ENCODE measurements at regions not wholly inside any gene's neighbourhood (a gene's known extent, or its start where the extent isn't known, plus 50 kb on each side); places are given as distances from the start of the nearest gene placed in this dataset.
"Not testable (repeated sequence)": the region's sequence is repeated elsewhere in the genome, so short reads cannot be mapped to it uniquely, and the experiment has no call there.

- no peak overlapping the region for H3K27ac ChIP-seq (ENCODE audit: low read depth, low read length)
- H3K9ac ChIP-seq (ENCODE audit: low read depth in 1 of 3, low read length in 3 of 3): no peak overlapping the region
Observed at GRCh38 chr12:75660805-75661404, 149.5 kb upstream of the KRR1 start.

GRCh38 chr12:75660107-75660530, 148.7 kb upstream of the KRR1 start:
- H3K36me3 ChIP-seq (ENCODE audit: control insufficient read depth in 3 of 3, insufficient read depth in 3 of 3, low read length in 3 of 3): no peaks in the 10 kb centered on the region
- H3K4me1 ChIP-seq (ENCODE audit: control insufficient read depth in 3 of 3, insufficient read depth in 3 of 3, low read length in 3 of 3): no peaks in the 10 kb centered on the region
- no peak overlapping the region for H3K27ac ChIP-seq (ENCODE audit: low read depth, low read length)
- no peak overlapping the region for H3K9ac ChIP-seq (ENCODE audit: low read depth in 1 of 3, low read length in 3 of 3)
- no peak overlapping the region for H3K4me3 ChIP-seq (ENCODE audit: low read length in 3 of 3)
- H3K27me3 ChIP-seq (ENCODE audit: control insufficient read depth in 3 of 3, insufficient read depth in 3 of 3, low read length in 3 of 3): no peaks in the 10 kb centered on the region
- H3K9me3 ChIP-seq (ENCODE audit: control insufficient read depth in 3 of 3, low read length in 3 of 3): no peaks in the 10 kb centered on the region

More at GRCh38 chr12:75660805-75661404, 149.5 kb upstream of the KRR1 start:
- Histone ChIP-seq H3K4me1 (ENCODE audit: control insufficient read depth in 3 of 3, insufficient read depth in 3 of 3, low read length in 3 of 3) (no peaks in the 10 kb centered on the region), H3K27me3 (ENCODE audit: control insufficient read depth in 3 of 3, insufficient read depth in 3 of 3, low read length in 3 of 3) (no peaks in the 10 kb centered on the region), H3K4me3 (ENCODE audit: low read length in 3 of 3) (no peak overlapping the region), H3K9me3 (ENCODE audit: control insufficient read depth in 3 of 3, low read length in 3 of 3) (no peaks in the 10 kb centered on the region), H3K36me3 (ENCODE audit: control insufficient read depth in 3 of 3, insufficient read depth in 3 of 3, low read length in 3 of 3) (no peaks in the 10 kb centered on the region)

- no peak overlapping the region for H3K9ac ChIP-seq (ENCODE audit: low read depth in 1 of 3, low read length in 3 of 3)
- no peaks in the 10 kb centered on the region for H3K4me1 ChIP-seq (ENCODE audit: control insufficient read depth in 3 of 3, insufficient read depth in 3 of 3, low read length in 3 of 3)
Observed at GRCh38 chr12:75658901-75659823, 147.8 kb upstream of the KRR1 start.

GRCh38 chr12:75658286-75658685, 146.9 kb upstream of the KRR1 start:
- Histone ChIP-seq H3K4me3 (ENCODE audit: low read length in 3 of 3) (no peak overlapping the region), H3K27me3 (ENCODE audit: control insufficient read depth in 3 of 3, insufficient read depth in 3 of 3, low read length in 3 of 3) (no peaks in the 10 kb centered on the region), H3K9ac (ENCODE audit: low read depth in 1 of 3, low read length in 3 of 3) (no peak overlapping the region), H3K4me1 (ENCODE audit: control insufficient read depth in 3 of 3, insufficient read depth in 3 of 3, low read length in 3 of 3) (no peaks in the 10 kb centered on the region), H3K9me3 (ENCODE audit: control insufficient read depth in 3 of 3, low read length in 3 of 3) (no peaks in the 10 kb centered on the region), H3K36me3 (ENCODE audit: control insufficient read depth in 3 of 3, insufficient read depth in 3 of 3, low read length in 3 of 3) (no peaks in the 10 kb centered on the region), H3K27ac (ENCODE audit: low read depth, low read length) (no peak overlapping the region)

More at GRCh38 chr12:75658901-75659823, 147.8 kb upstream of the KRR1 start:
- no peaks in the 10 kb centered on the region for H3K9me3 ChIP-seq (ENCODE audit: control insufficient read depth in 3 of 3, low read length in 3 of 3)
- H3K36me3 ChIP-seq (ENCODE audit: control insufficient read depth in 3 of 3, insufficient read depth in 3 of 3, low read length in 3 of 3): no peaks in the 10 kb centered on the region
- no peak overlapping the region for H3K4me3 ChIP-seq (ENCODE audit: low read length in 3 of 3)
- no peaks in the 10 kb centered on the region for H3K27me3 ChIP-seq (ENCODE audit: control insufficient read depth in 3 of 3, insufficient read depth in 3 of 3, low read length in 3 of 3)
- H3K27ac ChIP-seq (ENCODE audit: low read depth, low read length): no peak overlapping the region

GRCh38 chr12:75657831-75658230, 146.4 kb upstream of the KRR1 start:
- Histone ChIP-seq H3K9me3 (ENCODE audit: control insufficient read depth in 3 of 3, low read length in 3 of 3) (no peaks in the 10 kb centered on the region), H3K9ac (ENCODE audit: low read depth in 1 of 3, low read length in 3 of 3) (no peak overlapping the region), H3K27ac (ENCODE audit: low read depth, low read length) (no peak overlapping the region), H3K27me3 (ENCODE audit: control insufficient read depth in 3 of 3, insufficient read depth in 3 of 3, low read length in 3 of 3) (no peaks in the 10 kb centered on the region), H3K4me1 (ENCODE audit: control insufficient read depth in 3 of 3, insufficient read depth in 3 of 3, low read length in 3 of 3) (no peaks in the 10 kb centered on the region), H3K36me3 (ENCODE audit: control insufficient read depth in 3 of 3, insufficient read depth in 3 of 3, low read length in 3 of 3) (no peaks in the 10 kb centered on the region), H3K4me3 (ENCODE audit: low read length in 3 of 3) (no peak overlapping the region)

GRCh38 chr12:75657354-75657753, 145.9 kb upstream of the KRR1 start:
- H3K27me3 ChIP-seq (ENCODE audit: control insufficient read depth in 3 of 3, insufficient read depth in 3 of 3, low read length in 3 of 3); H3K9ac ChIP-seq (ENCODE audit: low read depth in 1 of 3, low read length in 3 of 3); H3K27ac ChIP-seq (ENCODE audit: low read depth, low read length); H3K4me1 ChIP-seq (ENCODE audit: control insufficient read depth in 3 of 3, insufficient read depth in 3 of 3, low read length in 3 of 3); H3K9me3 ChIP-seq (ENCODE audit: control insufficient read depth in 3 of 3, low read length in 3 of 3); H3K36me3 ChIP-seq (ENCODE audit: control insufficient read depth in 3 of 3, insufficient read depth in 3 of 3, low read length in 3 of 3); H3K4me3 ChIP-seq (ENCODE audit: low read length in 3 of 3): not testable (repeated sequence)

- Histone ChIP-seq H3K4me1 (ENCODE audit: control insufficient read depth in 3 of 3, insufficient read depth in 3 of 3, low read length in 3 of 3) (no peaks in the 10 kb centered on the region), H3K4me3 (ENCODE audit: low read length in 3 of 3) (no peak overlapping the region), H3K9ac (ENCODE audit: low read depth in 1 of 3, low read length in 3 of 3) (no peak overlapping the region), H3K9me3 (ENCODE audit: control insufficient read depth in 3 of 3, low read length in 3 of 3) (no peaks in the 10 kb centered on the region), H3K36me3 (ENCODE audit: control insufficient read depth in 3 of 3, insufficient read depth in 3 of 3, low read length in 3 of 3) (no peaks in the 10 kb centered on the region), H3K27ac (ENCODE audit: low read depth, low read length) (no peak overlapping the region), H3K27me3 (ENCODE audit: control insufficient read depth in 3 of 3, insufficient read depth in 3 of 3, low read length in 3 of 3) (no peaks in the 10 kb centered on the region)
Observed at GRCh38 chr12:75656648-75657047, 145.2 kb upstream of the KRR1 start.

- Histone ChIP-seq H3K27me3 (ENCODE audit: control insufficient read depth in 3 of 3, insufficient read depth in 3 of 3, low read length in 3 of 3) (no peaks in the 10 kb centered on the region), H3K27ac (ENCODE audit: low read depth, low read length) (no peak overlapping the region), H3K4me3 (ENCODE audit: low read length in 3 of 3) (no peak overlapping the region), H3K9me3 (ENCODE audit: control insufficient read depth in 3 of 3, low read length in 3 of 3) (no peaks in the 10 kb centered on the region), H3K9ac (ENCODE audit: low read depth in 1 of 3, low read length in 3 of 3) (no peak overlapping the region), H3K4me1 (ENCODE audit: control insufficient read depth in 3 of 3, insufficient read depth in 3 of 3, low read length in 3 of 3) (no peaks in the 10 kb centered on the region), H3K36me3 (ENCODE audit: control insufficient read depth in 3 of 3, insufficient read depth in 3 of 3, low read length in 3 of 3) (no peaks in the 10 kb centered on the region)
Observed at GRCh38 chr12:75656210-75656609, 144.8 kb upstream of the KRR1 start.

- no peaks in the 10 kb centered on the region for H3K4me1 ChIP-seq (ENCODE audit: control insufficient read depth in 3 of 3, insufficient read depth in 3 of 3, low read length in 3 of 3)
- H3K27me3 ChIP-seq (ENCODE audit: control insufficient read depth in 3 of 3, insufficient read depth in 3 of 3, low read length in 3 of 3): no peaks in the 10 kb centered on the region
- H3K9me3 ChIP-seq (ENCODE audit: control insufficient read depth in 3 of 3, low read length in 3 of 3): no peaks in the 10 kb centered on the region
- H3K27ac ChIP-seq (ENCODE audit: low read depth, low read length): no peak overlapping the region
- H3K4me3 ChIP-seq (ENCODE audit: low read length in 3 of 3): no peak overlapping the region
- no peak overlapping the region for H3K9ac ChIP-seq (ENCODE audit: low read depth in 1 of 3, low read length in 3 of 3)
- H3K36me3 ChIP-seq (ENCODE audit: control insufficient read depth in 3 of 3, insufficient read depth in 3 of 3, low read length in 3 of 3): no peaks in the 10 kb centered on the region
Observed at GRCh38 chr12:75655315-75655806, 144.0 kb upstream of the KRR1 start.

- H3K27ac ChIP-seq (ENCODE audit: low read depth, low read length): no peak overlapping the region
- no peaks in the 10 kb centered on the region for H3K4me1 ChIP-seq (ENCODE audit: control insufficient read depth in 3 of 3, insufficient read depth in 3 of 3, low read length in 3 of 3)
- H3K9ac ChIP-seq (ENCODE audit: low read depth in 1 of 3, low read length in 3 of 3): no peak overlapping the region
- no peaks in the 10 kb centered on the region for H3K27me3 ChIP-seq (ENCODE audit: control insufficient read depth in 3 of 3, insufficient read depth in 3 of 3, low read length in 3 of 3)
- H3K9me3 ChIP-seq (ENCODE audit: control insufficient read depth in 3 of 3, low read length in 3 of 3): no peaks in the 10 kb centered on the region
- no peak overlapping the region for H3K4me3 ChIP-seq (ENCODE audit: low read length in 3 of 3)
- no peaks in the 10 kb centered on the region for H3K36me3 ChIP-seq (ENCODE audit: control insufficient read depth in 3 of 3, insufficient read depth in 3 of 3, low read length in 3 of 3)
Observed at GRCh38 chr12:75651342-75651695, 139.9 kb upstream of the KRR1 start.
